Chondrocyte (in vitro differentiated cells): ENCODE measurements at regions not wholly inside any gene's neighbourhood (a gene's known extent, or its start where the extent isn't known, plus 50 kb on each side); places are given as distances from the start of the nearest gene placed in this dataset.
"Not testable (repeated sequence)": the region's sequence is repeated elsewhere in the genome, so short reads cannot be mapped to it uniquely, and the experiment has no call there.

Experiments used
- DNase-seq: peaks from one replicate; pipeline ENCODE4 v3.0.0; 2021; ENCODE audit warnings: mixed read lengths, low spot score
- H3K27ac Mint-ChIP-seq: one replicate; pipeline ENCODE4 v1.8.0; 2021; ENCODE audit warnings: mild to moderate bottlenecking, moderate library complexity, mixed read lengths; ENCODE audit not compliant: unreplicated experiment
- H3K27me3 Mint-ChIP-seq: 2 replicates; pipeline ENCODE4 v1.8.0; 2021; ENCODE audit warnings: low read depth, mixed read lengths
- H3K36me3 Mint-ChIP-seq: 2 replicates; pipeline ENCODE4 v1.8.0; 2021; ENCODE audit warnings: low read depth, mixed read lengths
- H3K4me1 Mint-ChIP-seq: 2 replicates; pipeline ENCODE4 v1.8.0; 2021; ENCODE audit warnings: low read depth, mild to moderate bottlenecking, mixed read lengths
- H3K4me3 Mint-ChIP-seq: one replicate; pipeline ENCODE4 v1.8.0; 2021; ENCODE audit warnings: mild to moderate bottlenecking, moderate library complexity, mixed read lengths; ENCODE audit not compliant: unreplicated experiment
- H3K9me3 Mint-ChIP-seq: 2 replicates; pipeline ENCODE4 v1.8.0; 2021; ENCODE audit warnings: low read depth, mixed read lengths
- CTCF ChIP-seq: fragments of 200-600 bp; sonication (generic); IDR thresholded peaks from 2 replicates; pipeline ENCODE4 v1.5.0; 2021; ENCODE audit warnings: antibody characterized with exemption, mild to moderate bottlenecking, moderate library complexity

- H3K4me3 Mint-ChIP-seq = no peak overlapping the region
- no peaks in the 10 kb centered on the region for H3K4me1 Mint-ChIP-seq
- no peak overlapping the region for H3K27ac Mint-ChIP-seq
- no peaks in the 10 kb centered on the region for H3K36me3 Mint-ChIP-seq
- no peak for DNase-seq
- H3K9me3 Mint-ChIP-seq = peaks cover 5% of the 10 kb centered on the region
- H3K27me3 Mint-ChIP-seq = peaks cover 4% of the 10 kb centered on the region
- TF ChIP-seq CTCF = no peak
Observed at GRCh38 chr3:22431334-22431733, 680.3 kb upstream of the ZNF385D start.

GRCh38 chr3:22439626-22440025 is 688.6 kb upstream of the ZNF385D start:
- peaks cover 4% of the 10 kb centered on the region for H3K27me3 Mint-ChIP-seq
- DNase-seq = no peak
- TF ChIP-seq CTCF = no peak
- no peaks in the 10 kb centered on the region for H3K36me3 Mint-ChIP-seq
- no peak overlapping the region for H3K27ac Mint-ChIP-seq
- H3K4me1 Mint-ChIP-seq = no peaks in the 10 kb centered on the region
- no peak overlapping the region for H3K4me3 Mint-ChIP-seq
- H3K9me3 Mint-ChIP-seq = no peaks in the 10 kb centered on the region

GRCh38 chr3:22441711-22442110 is 690.7 kb upstream of the ZNF385D start:
- peaks cover 2% of the 10 kb centered on the region for H3K9me3 Mint-ChIP-seq
- TF ChIP-seq CTCF = no peak
- H3K27me3 Mint-ChIP-seq = peaks cover 12% of the 10 kb centered on the region
- no peak overlapping the region for H3K4me3 Mint-ChIP-seq
- no peaks in the 10 kb centered on the region for H3K36me3 Mint-ChIP-seq
- no peak for DNase-seq
- no peak overlapping the region for H3K27ac Mint-ChIP-seq
- no peaks in the 10 kb centered on the region for H3K4me1 Mint-ChIP-seq

GRCh38 chr3:22443571-22444233 is 692.7 kb upstream of the ZNF385D start:
- Mint-ChIP-seq H3K27me3 (peaks cover 12% of the 10 kb centered on the region), H3K36me3 (no peaks in the 10 kb centered on the region), H3K4me1 (no peaks in the 10 kb centered on the region), H3K4me3 (no peak overlapping the region), H3K9me3 (peaks cover 2% of the 10 kb centered on the region), H3K27ac (no peak overlapping the region)
- TF ChIP-seq CTCF = no peak
- DNase-seq = no peak

- not testable (repeated sequence) for H3K4me1 Mint-ChIP-seq, H3K4me3 Mint-ChIP-seq, H3K27ac Mint-ChIP-seq, DNase-seq, H3K9me3 Mint-ChIP-seq, H3K36me3 Mint-ChIP-seq
- peaks cover 12% of the 10 kb centered on the region for H3K27me3 Mint-ChIP-seq
Observed at GRCh38 chr3:22445336-22445735, 694.3 kb upstream of the ZNF385D start.

- Mint-ChIP-seq H3K4me1 (peaks cover 11% of the 10 kb centered on the region), H3K9me3 (peaks cover 2% of the 10 kb centered on the region), H3K27me3 (peaks cover 6% of the 10 kb centered on the region), H3K36me3 (no peaks in the 10 kb centered on the region), H3K4me3 (no peak overlapping the region), H3K27ac (no peak overlapping the region)
- TF ChIP-seq CTCF = no peak
- DNase-seq = no peak
Observed at GRCh38 chr3:22450786-22451400, 699.9 kb upstream of the ZNF385D start.
